H9 (cell line): ENCODE measurements at regions not wholly inside any gene's neighbourhood (a gene's known extent, or its start where the extent isn't known, plus 50 kb on each side); places are given as distances from the start of the nearest gene placed in this dataset.

Experiments used
- DNase-seq: peaks from one replicate; pipeline ENCODE4 v3.0.0-alpha.2; 2017
- H2AFZ ChIP-seq: one replicate; pipeline ENCODE4 v1.6.1; 2013; ENCODE audit warnings: mild to moderate bottlenecking, low read length, control low read depth, moderate library complexity
- H2AK5ac ChIP-seq: 2 replicates; pipeline ENCODE4 v1.6.1; 2013; ENCODE audit warnings: low read length, control low read depth, mixed read lengths; ENCODE audit not compliant: insufficient read length
- H2BK120ac ChIP-seq: one replicate; pipeline ENCODE4 v1.6.1; 2013; ENCODE audit warnings: low read depth, mild to moderate bottlenecking, low read length, control low read depth, inconsistent platforms; ENCODE audit not compliant: poor library complexity, severe bottlenecking
- H2BK12ac ChIP-seq: 2 replicates; pipeline ENCODE4 v1.6.1; 2013; ENCODE audit warnings: low read length, control low read depth, mixed read lengths, low read depth; ENCODE audit not compliant: insufficient read length
- H2BK15ac ChIP-seq: 2 replicates; pipeline ENCODE4 v1.6.1; 2013; ENCODE audit warnings: low read depth, low read length, control low read depth
- H2BK20ac ChIP-seq: one replicate; pipeline ENCODE4 v1.6.1; 2013; ENCODE audit warnings: low read depth, mild to moderate bottlenecking, low read length, control low read depth, inconsistent platforms; ENCODE audit not compliant: poor library complexity, severe bottlenecking
- H2BK5ac ChIP-seq: 2 replicates; pipeline ENCODE4 v1.6.1; 2013; ENCODE audit warnings: low read length, control low read depth, mixed read lengths; ENCODE audit not compliant: insufficient read length
- H3K14ac ChIP-seq: 2 replicates; pipeline ENCODE4 v1.6.1; 2013; ENCODE audit warnings: low read length, control low read depth; ENCODE audit not compliant: insufficient read depth
- H3K18ac ChIP-seq: 2 replicates; pipeline ENCODE4 v1.6.1; 2013; ENCODE audit warnings: low read depth, mild to moderate bottlenecking, mixed read lengths, low read length, control low read depth; ENCODE audit not compliant: insufficient read length
- H3K23ac ChIP-seq: 2 replicates; pipeline ENCODE4 v1.6.1; 2013; ENCODE audit warnings: low read length, control low read depth, mixed read lengths, low read depth; ENCODE audit not compliant: insufficient read length
- H3K23me2 ChIP-seq: 2 replicates; pipeline ENCODE4 v1.6.1; 2013; ENCODE audit warnings: low read depth, mild to moderate bottlenecking, mixed read lengths, low read length, control low read depth; ENCODE audit not compliant: insufficient read length, poor library complexity, severe bottlenecking
- H3K27ac ChIP-seq: 2 replicates; pipeline ENCODE4 v1.5.1; 2013; ENCODE audit warnings: low read length, control low read depth, mixed read lengths, low read depth; ENCODE audit not compliant: insufficient read length
- H3K27me3 ChIP-seq: 2 replicates; pipeline ENCODE4 v1.6.1; 2013; ENCODE audit warnings: low read length, control low read depth, inconsistent platforms; ENCODE audit not compliant: insufficient read depth
- H3K4ac ChIP-seq: 2 replicates; pipeline ENCODE4 v1.6.1; 2013; ENCODE audit warnings: low read depth, mild to moderate bottlenecking, control low read depth, inconsistent platforms, low read length, moderate library complexity
- H3K4me1 ChIP-seq: 2 replicates; pipeline ENCODE4 v1.6.1; 2013; ENCODE audit warnings: low read length, control low read depth, inconsistent platforms; ENCODE audit not compliant: insufficient read depth
- H3K4me2 ChIP-seq: 2 replicates; pipeline ENCODE4 v1.6.1; 2013; ENCODE audit warnings: low read length, control low read depth, mixed read lengths; ENCODE audit not compliant: insufficient read length, insufficient read depth
- H3K56ac ChIP-seq: 2 replicates; pipeline ENCODE4 v1.6.1; 2013; ENCODE audit warnings: low read depth, mild to moderate bottlenecking, mixed read lengths, low read length, control low read depth; ENCODE audit not compliant: insufficient read length
- H3K79me1 ChIP-seq: 2 replicates; pipeline ENCODE4 v1.6.1; 2013; ENCODE audit warnings: low read depth, mild to moderate bottlenecking, moderate library complexity, low read length, control low read depth, inconsistent platforms; ENCODE audit not compliant: insufficient read depth, poor library complexity, severe bottlenecking
- H3K79me2 ChIP-seq: 2 replicates; pipeline ENCODE4 v1.6.1; 2013; ENCODE audit warnings: low read length, control low read depth, inconsistent platforms; ENCODE audit not compliant: insufficient read depth
- H3K9ac ChIP-seq: 2 replicates; pipeline ENCODE4 v1.6.1; 2013; ENCODE audit warnings: low read length, control low read depth, mixed read lengths; ENCODE audit not compliant: insufficient read length; ENCODE audit errors: extremely low read depth
- H3K9me3 ChIP-seq: one replicate; pipeline ENCODE4 v1.6.1; 2013; ENCODE audit warnings: low read depth, low read length, inconsistent platforms; ENCODE audit not compliant: control insufficient read depth
- H3T11ph ChIP-seq: one replicate; pipeline ENCODE4 v1.6.1; 2013; ENCODE audit warnings: mild to moderate bottlenecking, low read length, control low read depth, inconsistent platforms
- H4K20me1 ChIP-seq: one replicate; pipeline ENCODE4 v1.6.1; 2013; ENCODE audit not compliant: control insufficient read depth, insufficient read length, insufficient read depth
- H4K5ac ChIP-seq: 2 replicates; pipeline ENCODE4 v1.6.1; 2013; ENCODE audit warnings: low read depth, mild to moderate bottlenecking, mixed read lengths, low read length, control low read depth; ENCODE audit not compliant: insufficient read length
- H4K8ac ChIP-seq: replicated peaks from 2 replicates; pipeline ENCODE4 v1.6.1; 2013; ENCODE audit warnings: low read length, control low read depth, mixed read lengths, low read depth; ENCODE audit not compliant: insufficient read length
- H4K91ac ChIP-seq: 2 replicates; pipeline ENCODE4 v1.6.1; 2013; ENCODE audit warnings: low read depth, mild to moderate bottlenecking, moderate library complexity, mixed read lengths, low read length, control low read depth; ENCODE audit not compliant: insufficient read length
- H3K27ac Mint-ChIP-seq, 3 experiments: 2 replicates in 2 of 3; 3 replicates in 1 of 3; pipeline ENCODE4 v1.8.0; 2020 to 2021; ENCODE audit warnings: mixed read lengths in 3 of 3, mild to moderate bottlenecking in 1 of 3, moderate library complexity in 1 of 3
- H3K27me3 Mint-ChIP-seq: 2 replicates; pipeline ENCODE4 v1.8.0; 2021; ENCODE audit warnings: low read depth, mild to moderate bottlenecking, moderate library complexity, mixed read lengths
- H3K36me3 Mint-ChIP-seq, 3 experiments: 2 replicates in 2 of 3; 3 replicates in 1 of 3; pipeline ENCODE4 v1.8.0; 2020 to 2021; ENCODE audit warnings: low read depth in 3 of 3, mixed read lengths in 3 of 3; ENCODE audit not compliant: insufficient read depth in 1 of 3
- H3K4me1 Mint-ChIP-seq, 2 experiments: 2 replicates each; pipeline ENCODE4 v1.8.0; 2020; ENCODE audit warnings: mixed read lengths in 2 of 2
- H3K4me3 Mint-ChIP-seq, 2 experiments: 2 replicates in 1 of 2; 3 replicates in 1 of 2; pipeline ENCODE4 v1.8.0; 2020 to 2021; ENCODE audit warnings: mild to moderate bottlenecking in 2 of 2, mixed read lengths in 2 of 2, moderate library complexity in 1 of 2
- H3K9me3 Mint-ChIP-seq, 2 experiments: 2 replicates in 1 of 2; 3 replicates in 1 of 2; pipeline ENCODE4 v1.8.0; 2020; ENCODE audit warnings: mild to moderate bottlenecking in 2 of 2, mixed read lengths in 2 of 2, moderate library complexity in 1 of 2
- CTCF ChIP-seq: fragments of 200-600 bp; sonication (generic); conservative IDR thresholded peaks from 3 replicates; pipeline ENCODE4 v1.8.0; 2021; ENCODE audit warnings: antibody characterized with exemption, mild to moderate bottlenecking
- WGBS: extraction: QIAGEN DNeasy Blood & Tissue Kit; methylation state at CpG from one replicate; pipeline ENCODE4 v1.1.7; 2013; ENCODE audit warnings: missing lambda C conversion rate, low lambda C conversion rate, mixed read lengths; ENCODE audit not compliant: insufficient read length; ENCODE audit errors: extremely low coverage; 5-methylcytosine and 5-hydroxymethylcytosine counted together

- no peak overlapping the region for H2BK20ac ChIP-seq
- no peak overlapping the region for H2BK5ac ChIP-seq
- no peak overlapping the region for H2BK12ac ChIP-seq
- H4K8ac ChIP-seq: no peak overlapping the region
- no peaks in the 10 kb centered on the region for H4K20me1 ChIP-seq
- no peak for TF ChIP-seq CTCF
- Mint-ChIP-seq H3K9me3 (peaks cover 4 to 8% of the 10 kb centered on the region in 2 experiments; a peak in 4 of 5 replicates), H3K27ac (no peak overlapping the region), H3K27me3 (no peaks in the 10 kb centered on the region), H3K4me1 (peaks cover 4 to 10% of the 10 kb centered on the region in 2 experiments; a peak in 2 of 4 replicates), H3K4me3 (no peak overlapping the region), H3K36me3 (peaks cover 1 to 12% (median 2%) of the 10 kb centered on the region in 3 experiments; a peak in 6 of 7 replicates)
- no peak overlapping the region for H3T11ph ChIP-seq
- no peak overlapping the region for H4K91ac ChIP-seq
- H2AFZ ChIP-seq: no peak overlapping the region
- no peak overlapping the region for H3K56ac ChIP-seq
- no peak overlapping the region for H3K4me2 ChIP-seq
- H3K27me3 ChIP-seq: no peaks in the 10 kb centered on the region
- no peak overlapping the region for H3K27ac ChIP-seq
- no peaks in the 10 kb centered on the region for H3K9me3 ChIP-seq
- H3K18ac ChIP-seq: no peak overlapping the region
- no peaks in the 10 kb centered on the region for H3K23me2 ChIP-seq
- H2BK15ac ChIP-seq: no peak overlapping the region
- H3K79me1 ChIP-seq: no peaks in the 10 kb centered on the region
- H3K9ac ChIP-seq: no peak overlapping the region
- WGBS: no CpG with 5 or more reads among the region's 3 CpGs
- H3K23ac ChIP-seq: no peak overlapping the region
- no peak overlapping the region for H2AK5ac ChIP-seq
- no peak overlapping the region for H3K14ac ChIP-seq
- no peak for DNase-seq
- H2BK120ac ChIP-seq: no peak overlapping the region
- H3K4me1 ChIP-seq: no peaks in the 10 kb centered on the region
- no peak overlapping the region for H3K4ac ChIP-seq
- no peak overlapping the region for H4K5ac ChIP-seq
- H3K79me2 ChIP-seq: no peaks in the 10 kb centered on the region
These were observed 385.7 kb downstream of the USP25 start for GRCh38 chr21:16115461-16115860.
